ENCODE measurements at regions not wholly inside any gene's neighbourhood (a gene's known extent, or its start where the extent isn't known, plus 50 kb on each side); places are given as distances from the start of the nearest gene placed in this dataset.

DNA sequence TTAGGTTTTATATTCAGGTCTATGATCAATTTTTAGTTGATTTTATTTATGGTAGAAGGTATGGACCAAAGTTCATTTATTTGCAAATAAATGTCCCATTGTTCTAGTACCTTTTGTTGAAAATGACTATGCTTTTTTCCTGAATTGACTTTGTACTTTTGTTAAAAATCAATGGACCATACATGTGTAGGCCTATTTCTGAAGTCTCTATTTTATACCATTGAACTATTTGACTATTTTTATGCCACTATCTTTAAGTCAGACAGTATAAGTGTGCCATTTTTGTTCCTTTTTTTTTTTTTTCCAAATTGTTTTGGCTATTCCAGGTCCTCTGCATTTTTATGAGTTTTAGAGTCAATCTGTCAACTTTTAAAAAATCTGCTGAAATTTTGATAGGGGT lies 73.6 kb upstream of the UGP2 start:
- TF ChIP-seq, protein P1, sequence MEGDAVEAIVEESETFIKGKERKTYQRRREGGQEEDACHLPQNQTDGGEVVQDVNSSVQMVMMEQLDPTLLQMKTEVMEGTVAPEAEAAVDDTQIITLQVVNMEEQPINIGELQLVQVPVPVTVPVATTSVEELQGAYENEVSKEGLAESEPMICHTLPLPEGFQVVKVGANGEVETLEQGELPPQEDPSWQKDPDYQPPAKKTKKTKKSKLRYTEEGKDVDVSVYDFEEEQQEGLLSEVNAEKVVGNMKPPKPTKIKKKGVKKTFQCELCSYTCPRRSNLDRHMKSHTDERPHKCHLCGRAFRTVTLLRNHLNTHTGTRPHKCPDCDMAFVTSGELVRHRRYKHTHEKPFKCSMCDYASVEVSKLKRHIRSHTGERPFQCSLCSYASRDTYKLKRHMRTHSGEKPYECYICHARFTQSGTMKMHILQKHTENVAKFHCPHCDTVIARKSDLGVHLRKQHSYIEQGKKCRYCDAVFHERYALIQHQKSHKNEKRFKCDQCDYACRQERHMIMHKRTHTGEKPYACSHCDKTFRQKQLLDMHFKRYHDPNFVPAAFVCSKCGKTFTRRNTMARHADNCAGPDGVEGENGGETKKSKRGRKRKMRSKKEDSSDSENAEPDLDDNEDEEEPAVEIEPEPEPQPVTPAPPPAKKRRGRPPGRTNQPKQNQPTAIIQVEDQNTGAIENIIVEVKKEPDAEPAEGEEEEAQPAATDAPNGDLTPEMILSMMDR (IDR thresholded peaks at IDR 0.05; ENCODE audit: poor library complexity, severe bottlenecking): no peak
- no peak for TF ChIP-seq EZH2 (IDR thresholded peaks at IDR 0.05; ENCODE audit: borderline replicate concordance, insufficient read depth, low read length, poor library complexity, severe bottlenecking)
- TF ChIP-seq POLR2AphosphoS5 (IDR thresholded peaks at IDR 0.05): no peak
- TF ChIP-seq, protein P2, sequence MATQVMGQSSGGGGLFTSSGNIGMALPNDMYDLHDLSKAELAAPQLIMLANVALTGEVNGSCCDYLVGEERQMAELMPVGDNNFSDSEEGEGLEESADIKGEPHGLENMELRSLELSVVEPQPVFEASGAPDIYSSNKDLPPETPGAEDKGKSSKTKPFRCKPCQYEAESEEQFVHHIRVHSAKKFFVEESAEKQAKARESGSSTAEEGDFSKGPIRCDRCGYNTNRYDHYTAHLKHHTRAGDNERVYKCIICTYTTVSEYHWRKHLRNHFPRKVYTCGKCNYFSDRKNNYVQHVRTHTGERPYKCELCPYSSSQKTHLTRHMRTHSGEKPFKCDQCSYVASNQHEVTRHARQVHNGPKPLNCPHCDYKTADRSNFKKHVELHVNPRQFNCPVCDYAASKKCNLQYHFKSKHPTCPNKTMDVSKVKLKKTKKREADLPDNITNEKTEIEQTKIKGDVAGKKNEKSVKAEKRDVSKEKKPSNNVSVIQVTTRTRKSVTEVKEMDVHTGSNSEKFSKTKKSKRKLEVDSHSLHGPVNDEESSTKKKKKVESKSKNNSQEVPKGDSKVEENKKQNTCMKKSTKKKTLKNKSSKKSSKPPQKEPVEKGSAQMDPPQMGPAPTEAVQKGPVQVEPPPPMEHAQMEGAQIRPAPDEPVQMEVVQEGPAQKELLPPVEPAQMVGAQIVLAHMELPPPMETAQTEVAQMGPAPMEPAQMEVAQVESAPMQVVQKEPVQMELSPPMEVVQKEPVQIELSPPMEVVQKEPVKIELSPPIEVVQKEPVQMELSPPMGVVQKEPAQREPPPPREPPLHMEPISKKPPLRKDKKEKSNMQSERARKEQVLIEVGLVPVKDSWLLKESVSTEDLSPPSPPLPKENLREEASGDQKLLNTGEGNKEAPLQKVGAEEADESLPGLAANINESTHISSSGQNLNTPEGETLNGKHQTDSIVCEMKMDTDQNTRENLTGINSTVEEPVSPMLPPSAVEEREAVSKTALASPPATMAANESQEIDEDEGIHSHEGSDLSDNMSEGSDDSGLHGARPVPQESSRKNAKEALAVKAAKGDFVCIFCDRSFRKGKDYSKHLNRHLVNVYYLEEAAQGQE (IDR thresholded peaks at IDR 0.05; ENCODE audit: borderline replicate concordance): no peak
- no peak for TF ChIP-seq EP300 (conservative IDR thresholded peaks at IDR 0.05; ENCODE audit: poor library complexity, severe bottlenecking)
- no peak for TF ChIP-seq MXI1 (conservative IDR thresholded peaks at IDR 0.05; ENCODE audit: poor library complexity, severe bottlenecking)
- TF ChIP-seq TAF1 (IDR thresholded peaks at IDR 0.05; ENCODE audit: low read depth): no peak

All from neural cell (in vitro differentiated cells).